WTC11 (cell line): ENCODE measurements at regions not wholly inside any gene's neighbourhood (a gene's known extent, or its start where the extent isn't known, plus 50 kb on each side); places are given as distances from the start of the nearest gene placed in this dataset.

Experiments used
- ATAC-seq: fragments of 200-7000 bp; cut with Tn5 transposase; 2 replicates; pipeline ENCODE4 v1.10.0; 2021; ENCODE audit warnings: mild to moderate bottlenecking, moderate library complexity
- CTCF ChIA-PET: fragments of 300-600 bp; sonication (Branson Sonifier 250); formaldehyde crosslinking; loops from one replicate; lab custom pipeline; 2021; ENCODE audit warnings: antibody characterized with exemption; lab: Charles Lee
- POLR2A ChIA-PET: fragments of 350-600 bp; sonication (Branson Sonifier 250); formaldehyde crosslinking; loops from one replicate; lab custom pipeline; 2021; ENCODE audit warnings: antibody characterized with exemption; lab: Charles Lee
- DNase-seq: peaks from one replicate; pipeline ENCODE4 v3.0.0; 2021; ENCODE audit warnings: low spot score
- H3K27ac Mint-ChIP-seq: 2 replicates; pipeline ENCODE4 v1.8.0; 2021; ENCODE audit warnings: mixed read lengths
- H3K27me3 Mint-ChIP-seq: 2 replicates; pipeline ENCODE4 v1.8.0; 2021; ENCODE audit warnings: low read depth, mild to moderate bottlenecking, moderate library complexity, mixed read lengths
- H3K36me3 Mint-ChIP-seq: 2 replicates; pipeline ENCODE4 v1.8.0; 2021; ENCODE audit warnings: mixed read lengths
- H3K4me1 Mint-ChIP-seq: 2 replicates; pipeline ENCODE4 v1.8.0; 2022; ENCODE audit warnings: mixed read lengths
- H3K4me3 Mint-ChIP-seq: 2 replicates; pipeline ENCODE4 v1.8.0; 2021; ENCODE audit warnings: mild to moderate bottlenecking, moderate library complexity, mixed read lengths
- H3K9me3 Mint-ChIP-seq: 2 replicates; pipeline ENCODE4 v1.8.0; 2021; ENCODE audit warnings: mixed read lengths
- AFF4 ChIP-seq: sonication (generic); formaldehyde crosslinking; IDR thresholded peaks from 2 replicates; pipeline ENCODE4 v1.8.1; 2023; ENCODE audit warnings: mild to moderate bottlenecking, missing genetic modification reagents, borderline replicate concordance
- ARID4B ChIP-seq: sonication (generic); formaldehyde crosslinking; IDR thresholded peaks from 2 replicates; pipeline ENCODE4 v1.8.0; 2023; ENCODE audit warnings: missing genetic modification reagents, mild to moderate bottlenecking, borderline replicate concordance
- CDX4 ChIP-seq: fragments of 250-450 bp; sonication (Bioruptor Pico); IDR thresholded peaks from 2 replicates; pipeline ENCODE4 v1.9.0; 2021; ENCODE audit warnings: moderate library complexity, mild to moderate bottlenecking, inconsistent platforms, borderline replicate concordance
- CREM ChIP-seq: sonication (generic); formaldehyde crosslinking; IDR thresholded peaks from 2 replicates; pipeline ENCODE4 v1.8.1; 2022; ENCODE audit warnings: mild to moderate bottlenecking, missing genetic modification reagents, moderate library complexity
- E2F4 ChIP-seq: sonication (generic); formaldehyde crosslinking; IDR thresholded peaks from 2 replicates; pipeline ENCODE4 v1.8.1; 2022; ENCODE audit warnings: low read depth, mild to moderate bottlenecking, moderate library complexity, missing genetic modification reagents, borderline replicate concordance
- ERG ChIP-seq: fragments of 250-450 bp; sonication (Bioruptor Pico); IDR thresholded peaks from 2 replicates; pipeline ENCODE4 v1.8.0; 2021; ENCODE audit warnings: mild to moderate bottlenecking
- ETV6 ChIP-seq: sonication (generic); formaldehyde crosslinking; IDR thresholded peaks from 2 replicates; pipeline ENCODE4 v1.8.1; 2022; ENCODE audit warnings: mild to moderate bottlenecking, missing genetic modification reagents
- JAZF1 ChIP-seq: fragments of 250-450 bp; sonication (Bioruptor Pico); IDR thresholded peaks from 2 replicates; pipeline ENCODE4 v1.9.0; 2021; ENCODE audit warnings: moderate library complexity, mild to moderate bottlenecking, inconsistent platforms
- MAX ChIP-seq: sonication (generic); formaldehyde crosslinking; IDR thresholded peaks from 2 replicates; pipeline ENCODE4 v1.8.0; 2022; ENCODE audit warnings: mild to moderate bottlenecking, missing genetic modification reagents
- NR1H2 ChIP-seq: sonication (generic); formaldehyde crosslinking; IDR thresholded peaks from 2 replicates; pipeline ENCODE4 v1.9.0; 2021; ENCODE audit warnings: mild to moderate bottlenecking, moderate library complexity, missing genetic modification reagents
- NR2C2 ChIP-seq: sonication (generic); formaldehyde crosslinking; IDR thresholded peaks from 2 replicates; pipeline ENCODE4 v1.8.0; 2022; ENCODE audit warnings: mild to moderate bottlenecking, missing genetic modification reagents
- RORB ChIP-seq: fragments of 250-450 bp; sonication (Bioruptor Pico); IDR thresholded peaks from 2 replicates; pipeline ENCODE4 v1.9.0; 2021; ENCODE audit warnings: mild to moderate bottlenecking
- SMAD4 ChIP-seq: sonication (generic); formaldehyde crosslinking; IDR thresholded peaks from 2 replicates; pipeline ENCODE4 v1.8.0; 2022; ENCODE audit warnings: mild to moderate bottlenecking, missing genetic modification reagents
- ZBTB43 ChIP-seq: sonication (generic); formaldehyde crosslinking; IDR thresholded peaks from 2 replicates; pipeline ENCODE4 v1.8.1; 2023; ENCODE audit warnings: mild to moderate bottlenecking, missing genetic modification reagents
- ZNF263 ChIP-seq: sonication (generic); formaldehyde crosslinking; IDR thresholded peaks from 2 replicates; pipeline ENCODE4 v1.8.1; 2022; ENCODE audit warnings: low read depth, mild to moderate bottlenecking, moderate library complexity, missing genetic modification reagents
- ZNF281 ChIP-seq: sonication (generic); formaldehyde crosslinking; IDR thresholded peaks from 2 replicates; pipeline ENCODE4 v1.8.0; 2023; ENCODE audit warnings: mild to moderate bottlenecking, missing genetic modification reagents
- ZNF396 ChIP-seq: fragments of 250-450 bp; sonication (Bioruptor Pico); IDR thresholded peaks from 2 replicates; pipeline ENCODE4 v1.8.0; 2021; ENCODE audit warnings: mild to moderate bottlenecking, moderate library complexity, borderline replicate concordance

- Mint-ChIP-seq H3K27me3 (peaks cover 5% of the 10 kb centered on the region; the same call in 1 of the 2 replicates), H3K4me1 (peaks cover 22% of the 10 kb centered on the region), H3K9me3 (peaks cover 2% of the 10 kb centered on the region), H3K4me3 (no peak overlapping the region), H3K27ac (no peak overlapping the region), H3K36me3 (no peaks in the 10 kb centered on the region)
- ChIA-PET POLR2A (no interaction called here), CTCF (no interaction called here)
- TF ChIP-seq NR1H2 = no peak
- no peak for TF ChIP-seq ERG (CRISPR knock-in tag)
- TF ChIP-seq ARID4B (CRISPR knock-in tag) = no peak
- TF ChIP-seq CDX4 (CRISPR knock-in tag) = no peak
- TF ChIP-seq ZNF263 (CRISPR knock-in tag) = no peak
- TF ChIP-seq CREM = no peak
- no peak for TF ChIP-seq NR2C2 (CRISPR knock-in tag)
- TF ChIP-seq JAZF1 (CRISPR knock-in tag) = no peak
- TF ChIP-seq ETV6 = no peak
- no peak for TF ChIP-seq ZNF396 (CRISPR knock-in tag)
- no peak for ATAC-seq
- DNase-seq = no peak
Measured at GRCh38 chr12:59240048-59240447, 319.7 kb upstream of the LRIG3 start.

GRCh38 chr12:59234391-59234790 is 314.1 kb upstream of the LRIG3 start:
- CTCF ChIA-PET = no interaction called here
- H3K4me3 Mint-ChIP-seq = no peak overlapping the region
- H3K9me3 Mint-ChIP-seq = peaks cover 12% of the 10 kb centered on the region
- H3K27ac Mint-ChIP-seq = no peak overlapping the region
- POLR2A ChIA-PET = no interaction called here
- H3K36me3 Mint-ChIP-seq = peaks cover 5% of the 10 kb centered on the region; the same call in 1 of the 2 replicates
- H3K27me3 Mint-ChIP-seq = peaks cover 5% of the 10 kb centered on the region; the same call in 1 of the 2 replicates
- ATAC-seq (peak; percentile 54), DNase-seq (no peak)
- peaks cover 26% of the 10 kb centered on the region for H3K4me1 Mint-ChIP-seq
- no peak for TF ChIP-seq RORB (CRISPR knock-in tag)
- TF ChIP-seq E2F4 (CRISPR knock-in tag) = no peak
- no peak for TF ChIP-seq ZBTB43 (CRISPR knock-in tag)
- TF ChIP-seq ZNF263 (CRISPR knock-in tag) = no peak
- TF ChIP-seq ERG (CRISPR knock-in tag) = no peak
- TF ChIP-seq AFF4 (CRISPR knock-in tag) = no peak
- no peak for TF ChIP-seq MAX (CRISPR knock-in tag)
- TF ChIP-seq SMAD4 (CRISPR knock-in tag) = no peak
- no peak for TF ChIP-seq ZNF281 (CRISPR knock-in tag)
